GM19463 (cell line): ENCODE measurements at regions not wholly inside any gene's neighbourhood (a gene's known extent, or its start where the extent isn't known, plus 50 kb on each side); places are given as distances from the start of the nearest gene placed in this dataset.
"Not testable (repeated sequence)": the region's sequence is repeated elsewhere in the genome, so short reads cannot be mapped to it uniquely, and the experiment has no call there.

Experiments used
- ATAC-seq: cut with Tn5 transposase; IDR thresholded peaks from one replicate; pipeline ENCODE4 v1.9.1; 2021; ENCODE audit warnings: mild to moderate bottlenecking, moderate library complexity; ENCODE audit not compliant: unreplicated experiment

GRCh38 chr11:71154261-71154805, 98.0 kb downstream of the SHANK2 start:
- no peak for ATAC-seq

DNA sequence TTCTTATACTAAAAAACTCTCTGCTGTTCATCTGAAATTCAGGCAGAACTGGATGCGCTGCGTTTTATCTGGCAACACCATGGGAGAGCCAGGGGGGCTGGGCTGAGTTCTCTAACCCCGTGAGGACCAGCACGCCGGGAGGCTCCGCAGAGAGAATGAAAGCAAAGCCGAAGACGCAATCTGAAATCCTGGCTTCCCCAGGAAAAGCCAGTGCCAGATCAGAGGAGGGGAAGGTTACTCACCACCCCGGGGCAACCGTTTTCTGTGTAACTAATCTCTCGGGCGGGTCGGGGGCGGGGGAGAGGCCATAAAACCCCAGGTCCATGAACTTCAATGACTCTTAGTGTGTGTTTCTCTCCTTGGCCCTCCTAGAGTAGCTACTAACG, 99.4 kb downstream of the SHANK2 start:
- ATAC-seq = no peak

- not testable (repeated sequence) for ATAC-seq
Observed at GRCh38 chr11:71152312-71153004, 99.9 kb downstream of the SHANK2 start.

GRCh38 chr11:71151561-71151960, 100.8 kb downstream of the SHANK2 start:
- ATAC-seq = no peak

DNA sequence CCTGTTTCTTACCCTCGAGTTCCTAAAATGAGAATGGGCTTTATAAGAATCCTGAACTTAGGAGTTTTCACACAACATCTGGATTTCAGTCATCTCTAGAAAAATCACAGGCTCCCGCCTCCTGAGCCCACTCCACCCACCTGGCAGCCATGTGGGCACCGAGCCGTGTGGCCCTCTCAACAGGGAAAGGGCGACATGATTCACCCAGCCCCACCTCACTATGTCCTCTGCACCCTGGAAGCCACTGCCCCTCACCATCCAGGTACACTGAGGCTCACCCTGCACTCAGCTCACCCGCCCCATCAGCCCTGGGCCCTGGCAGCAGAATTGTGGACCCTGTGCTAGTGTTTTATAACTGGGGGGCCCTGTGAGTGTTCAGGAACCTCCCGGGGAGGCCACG, 101.5 kb downstream of the SHANK2 start:
- no peak for ATAC-seq

DNA sequence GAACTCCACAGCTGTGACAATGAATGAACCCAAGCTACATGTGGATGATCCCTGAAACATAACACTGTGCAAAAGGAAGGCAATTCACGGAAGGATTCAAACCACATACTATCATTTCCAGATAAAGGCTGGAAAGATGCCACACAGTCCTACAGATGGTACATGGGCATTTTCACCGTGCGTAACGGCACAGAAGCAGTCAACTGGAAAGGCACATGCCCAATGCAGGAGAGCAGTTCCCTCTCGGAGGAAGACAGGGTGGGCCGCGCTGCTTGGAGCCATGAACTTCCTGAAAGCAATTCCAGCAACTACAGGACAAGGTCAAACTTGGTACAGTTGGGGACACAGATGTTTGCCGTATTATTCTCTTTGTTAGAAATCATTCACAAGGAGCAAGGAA, 103.7 kb downstream of the SHANK2 start:
- no peak for ATAC-seq

DNA sequence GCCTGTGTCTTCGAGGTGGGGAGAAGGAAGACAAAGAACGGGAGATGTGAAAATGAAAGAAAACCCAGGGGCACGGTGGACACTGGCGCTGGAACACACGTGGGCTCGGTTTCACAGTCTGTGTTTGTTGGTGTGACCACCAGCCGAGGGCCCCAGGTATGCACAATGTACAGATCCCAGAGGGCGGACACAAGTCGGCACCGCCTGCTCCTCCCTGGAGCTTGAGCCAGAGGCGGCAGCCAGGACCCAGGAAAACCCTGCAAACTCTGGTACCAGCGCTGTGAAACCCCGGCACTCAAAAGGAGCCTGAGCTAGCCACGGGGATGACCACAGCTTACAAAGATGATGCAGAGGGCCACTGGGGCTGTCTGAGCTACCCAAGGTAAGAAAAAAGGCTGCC, 105.0 kb downstream of the SHANK2 start:
- no peak for ATAC-seq

DNA sequence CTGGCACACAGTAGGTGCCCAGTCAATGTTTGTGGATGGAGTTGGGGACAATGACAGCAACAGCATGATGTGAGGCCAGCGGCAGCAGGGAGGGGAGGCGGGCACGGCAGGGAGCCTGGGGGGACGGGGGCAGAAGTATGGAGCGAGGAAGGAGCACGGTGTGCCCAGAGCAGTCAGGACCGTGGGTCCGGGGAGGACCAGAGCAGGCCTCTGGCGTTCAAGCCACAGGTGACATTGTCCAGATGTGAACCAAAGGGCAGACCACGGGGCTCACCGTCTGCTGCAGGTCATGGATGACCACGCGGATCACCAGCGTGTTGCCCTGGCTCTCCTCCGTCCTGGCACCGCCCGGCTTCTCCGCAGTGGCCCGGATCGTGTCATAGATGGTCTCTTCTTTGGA, 105.5 kb downstream of the SHANK2 start:
- ATAC-seq = no peak

DNA sequence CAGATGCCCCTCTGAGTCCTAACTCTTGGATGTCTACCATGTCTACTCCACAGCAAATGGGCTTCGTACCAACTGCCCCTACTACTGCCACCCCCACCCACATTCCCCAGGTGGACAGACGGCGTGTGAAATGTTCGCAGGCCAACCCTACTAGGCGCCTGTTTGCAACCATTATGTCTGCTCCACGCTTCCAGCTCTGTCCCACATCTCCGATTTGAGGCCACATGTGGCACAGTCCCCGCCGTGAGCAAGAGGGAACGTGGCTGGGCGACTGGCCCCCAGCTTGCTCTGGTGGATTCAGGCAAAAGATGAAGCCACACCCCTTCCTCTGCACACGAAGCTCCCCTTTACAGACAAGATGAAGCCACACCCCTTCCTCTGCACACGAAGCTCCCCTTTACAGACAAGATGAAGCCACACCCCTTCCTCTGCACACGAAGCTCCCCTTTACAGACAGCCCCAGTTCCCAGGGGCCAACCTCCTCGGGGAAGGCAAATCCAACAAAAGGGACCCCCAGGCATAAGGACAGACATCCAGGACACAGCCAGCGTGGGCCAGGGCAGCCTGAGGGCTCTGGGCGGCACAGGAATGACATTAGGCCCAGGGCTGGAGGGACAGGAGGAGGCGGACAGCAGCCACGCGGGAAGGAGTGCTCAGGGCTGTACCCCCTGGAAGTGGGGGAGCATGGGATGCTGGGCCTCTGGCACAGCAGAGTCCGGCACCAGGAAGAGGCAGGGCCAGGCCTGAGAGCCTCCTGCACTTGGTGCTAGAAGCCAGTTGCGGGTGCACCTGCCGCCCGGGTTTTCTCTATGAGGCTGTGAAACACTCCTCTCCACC, 106.2 kb downstream of the SHANK2 start:
- no peak for ATAC-seq

GRCh38 chr11:71145368-71145767, 107.0 kb downstream of the SHANK2 start:
- ATAC-seq = no peak

DNA sequence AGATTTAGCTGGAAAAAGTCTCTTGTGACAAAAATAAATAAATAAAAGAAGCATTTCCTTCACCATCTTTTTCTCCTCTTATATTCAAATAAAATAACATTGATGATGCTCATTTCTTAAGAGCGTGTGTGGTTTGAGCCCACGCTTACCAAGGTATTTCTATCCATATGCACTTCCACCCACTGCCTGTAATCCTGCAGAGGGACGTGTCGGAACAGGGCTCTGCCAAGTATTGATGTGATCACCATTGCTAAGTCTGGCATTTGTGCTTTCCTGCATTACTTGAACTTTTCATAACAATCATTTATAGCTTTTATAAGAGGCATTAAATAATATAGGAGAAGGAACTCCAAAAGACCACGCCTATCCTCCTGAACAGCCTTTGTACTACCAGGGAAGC, 107.6 kb downstream of the SHANK2 start:
- ATAC-seq = no peak

DNA sequence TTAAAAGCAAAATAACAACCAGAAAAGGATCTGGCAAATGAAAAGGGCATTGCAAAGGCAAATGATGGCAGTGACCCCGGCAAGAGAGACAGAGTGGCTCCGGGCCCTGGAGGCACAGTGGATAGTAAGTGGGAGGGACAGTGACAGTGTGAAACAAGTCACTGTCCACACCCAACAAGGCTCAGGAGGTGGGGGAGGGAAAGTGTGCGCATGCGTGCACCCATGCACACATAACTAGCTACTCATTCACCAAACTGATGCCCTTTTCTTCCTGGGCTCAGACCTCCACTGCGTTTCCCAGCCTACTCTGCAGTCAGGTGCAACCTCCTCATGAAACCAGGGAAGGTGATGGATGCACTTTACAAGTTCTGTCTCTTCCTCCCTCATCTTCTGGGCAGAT, 108.4 kb downstream of the SHANK2 start:
- no peak for ATAC-seq

- ATAC-seq = no peak
Observed at GRCh38 chr11:71140206-71140919, 112.0 kb downstream of the SHANK2 start.

DNA sequence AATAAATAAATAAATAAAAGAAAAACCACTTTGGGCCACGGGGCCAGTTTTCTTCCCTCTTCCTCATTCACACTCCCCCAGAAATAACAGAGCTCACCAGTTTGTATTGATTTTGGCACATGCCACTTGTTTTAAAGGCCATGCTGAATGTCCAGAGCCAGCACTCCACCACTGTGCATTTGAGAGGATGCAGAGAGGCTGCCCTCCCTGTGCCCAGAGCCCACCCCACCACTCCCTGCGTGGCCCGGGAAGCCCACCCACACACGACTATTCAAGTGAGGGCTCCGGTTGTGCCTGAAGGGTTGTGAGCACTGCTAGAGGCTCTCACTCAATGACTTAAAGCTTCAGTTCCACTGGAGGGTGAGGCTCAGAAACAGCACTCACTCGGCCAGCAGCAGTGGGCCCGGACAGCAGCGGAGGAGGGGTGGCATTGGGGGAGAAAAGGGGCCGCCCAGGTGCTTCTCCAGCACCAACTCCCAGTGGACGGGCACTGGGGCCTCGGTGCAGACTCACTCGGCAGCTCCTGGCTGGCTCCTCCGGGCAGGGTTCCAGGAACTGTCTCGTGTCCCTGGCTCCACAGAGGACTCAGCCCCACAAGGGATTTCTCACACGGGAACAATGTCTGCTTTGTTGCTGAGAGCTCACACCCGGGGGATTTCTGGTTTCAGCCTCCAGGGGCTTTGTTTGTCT, 112.7 kb downstream of the SHANK2 start:
- ATAC-seq = no peak

GRCh38 chr11:71138737-71139425, 113.5 kb downstream of the SHANK2 start:
- no peak for ATAC-seq

- no peak for ATAC-seq
Observed at GRCh38 chr11:71137376-71137775, 115.0 kb downstream of the SHANK2 start.

DNA sequence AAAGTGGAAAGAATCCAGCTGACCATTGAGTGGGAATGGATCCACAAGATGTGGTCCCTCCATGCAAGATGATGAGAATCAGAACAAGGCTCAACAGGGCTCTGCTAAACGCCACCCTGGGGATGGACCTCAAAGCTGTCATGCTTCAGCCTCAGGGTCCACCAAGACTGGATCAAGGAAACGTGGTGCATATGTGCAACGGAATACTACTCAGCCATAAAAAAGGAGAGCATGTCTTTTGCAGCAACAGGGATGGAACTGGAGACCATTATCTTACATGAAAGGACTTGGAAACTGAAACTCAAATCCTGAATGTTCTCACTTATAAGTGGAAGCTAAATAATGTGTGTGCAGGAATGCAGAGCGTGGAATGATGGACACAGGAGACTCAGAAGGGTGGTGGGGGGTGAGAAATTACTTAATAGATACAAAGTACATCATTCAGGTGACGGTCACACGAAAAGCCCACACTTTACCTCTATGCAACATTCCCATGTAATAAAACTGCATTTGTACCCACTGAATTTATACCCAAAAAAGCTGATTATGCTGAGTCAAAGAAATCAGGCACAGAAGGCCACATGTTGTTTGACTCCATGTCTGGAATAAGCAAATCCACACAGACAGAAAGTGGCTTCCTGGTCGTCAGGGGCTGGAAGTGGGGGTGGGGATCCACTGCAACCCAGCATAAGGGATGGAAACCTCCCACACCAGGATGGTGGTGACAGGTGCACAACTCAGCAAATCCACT, 116.1 kb downstream of the SHANK2 start:
- ATAC-seq = no peak

DNA sequence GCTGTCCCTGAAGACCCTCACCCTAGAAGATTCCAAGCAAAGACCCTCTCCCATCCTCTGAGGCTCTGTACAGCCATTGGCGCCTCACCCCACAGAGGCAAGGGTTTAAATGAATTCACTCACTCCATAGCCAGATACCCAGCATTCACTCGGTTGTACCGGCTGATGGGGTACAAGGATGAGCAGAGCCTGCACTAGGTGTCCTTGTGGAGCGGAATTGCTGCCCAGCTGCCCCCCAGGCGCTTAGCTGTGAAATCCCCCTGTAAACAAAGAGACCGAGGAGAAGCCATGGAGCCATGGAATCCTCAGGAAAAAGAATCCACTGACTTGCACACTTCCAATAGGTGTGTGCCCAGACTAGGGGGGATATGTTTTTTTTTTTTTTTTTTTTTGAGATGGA, 117.3 kb downstream of the SHANK2 start:
- no peak for ATAC-seq

- no peak for ATAC-seq
Observed at GRCh38 chr11:71133946-71134345, 118.4 kb downstream of the SHANK2 start.

DNA sequence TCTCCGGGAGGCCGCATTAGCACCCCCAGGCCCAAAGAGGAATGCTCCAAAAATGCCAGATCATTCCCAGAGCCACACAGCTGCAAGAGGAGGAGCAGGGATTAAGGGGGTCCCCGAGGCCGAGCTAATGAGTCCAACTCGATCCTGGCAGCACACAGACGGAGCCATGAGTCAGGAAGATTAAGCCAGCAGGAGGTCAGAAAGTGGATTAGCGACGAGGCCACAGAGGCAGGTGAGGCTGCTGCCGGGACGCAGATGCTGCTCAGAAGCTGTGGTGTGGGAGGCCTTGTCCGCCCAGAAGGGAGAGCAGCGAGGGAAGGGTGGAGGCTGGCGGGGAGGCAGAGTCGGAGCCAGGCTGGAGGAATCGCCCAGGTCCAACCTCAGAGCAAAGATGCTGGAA, 120.5 kb downstream of the SHANK2 start:
- no peak for ATAC-seq
